ENCODE measurements at regions not wholly inside any gene's neighbourhood (a gene's known extent, or its start where the extent isn't known, plus 50 kb on each side); places are given as distances from the start of the nearest gene placed in this dataset.

DNA sequence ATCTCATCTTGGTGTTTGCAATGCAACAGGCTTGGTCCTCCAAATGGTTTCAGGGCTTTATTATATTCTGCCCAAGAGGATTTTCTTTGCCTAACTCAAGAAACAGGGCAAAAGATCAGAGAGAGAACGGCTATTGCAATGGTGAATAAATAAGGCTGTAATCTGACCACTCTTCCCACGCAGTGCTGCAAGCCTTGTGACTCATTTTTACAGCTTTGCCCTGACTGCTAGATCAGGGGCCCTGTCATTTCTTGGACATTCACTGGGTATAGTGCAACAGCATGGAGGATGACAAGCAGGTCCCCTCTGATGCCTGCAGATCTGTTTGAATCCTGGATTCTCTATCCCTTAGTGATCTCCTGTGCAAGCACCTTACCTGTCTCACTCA is 459.1 kb downstream of the EBF1 start:
- Mint-ChIP-seq H3K9me3 (peaks cover 0 to 3% (median 0%) of the 10 kb centered on the region in 7 donors), H3K4me3 (no peak overlapping the region), H3K27me3 (ENCODE audit: low read depth in 3 of 3) (peaks cover 0 to 6% (median 1%) of the 10 kb centered on the region in 3 donors), H3K27ac (no peak overlapping the region), H3K36me3 (no peaks in the 10 kb centered on the region), H3K4me1 (no peaks in the 10 kb centered on the region)
- H4K20me1 ChIP-seq (ENCODE audit: insufficient read depth, low read length), result no peaks in the 10 kb centered on the region
- no peaks in the 10 kb centered on the region for H3K9me3 ChIP-seq (replicated peaks in 1 of 2; ENCODE audit: control insufficient read depth in 1 of 2, insufficient read depth in 1 of 2, low read length in 2 of 2)
- no peak overlapping the region for H3K27ac ChIP-seq (ENCODE audit: low read depth in 1 of 2, low read length in 2 of 2)
- no peak overlapping the region for H3K4me2 ChIP-seq (replicated peaks; ENCODE audit: extremely low read depth, low read length, poor library complexity, severe bottlenecking)
- DNase-seq, result no peak
- H3K4me1 ChIP-seq (ENCODE audit: control insufficient read depth in 1 of 2, insufficient read depth in 2 of 2, low read length in 2 of 2), result no peaks in the 10 kb centered on the region
- no peaks in the 10 kb centered on the region for H3K79me2 ChIP-seq (ENCODE audit: insufficient read depth, low read length)
- intact Hi-C loops (cut with micrococcal nuclease), result no loop called here
- WGBS (ENCODE audit: insufficient coverage), result 86% methylated on average over 1 of the region's 2 CpGs
- no peak overlapping the region for H3K4me3 ChIP-seq (replicated peaks in 1 of 3; ENCODE audit: low read depth in 2 of 3, low read length in 3 of 3)
- H2AFZ ChIP-seq (ENCODE audit: insufficient read depth, low read depth, low read length, poor library complexity, severe bottlenecking), result no peak overlapping the region
- H3K36me3 ChIP-seq (replicated peaks in 1 of 2; ENCODE audit: control insufficient read depth in 1 of 2, insufficient read depth in 2 of 2, low read length in 2 of 2), result no peaks in the 10 kb centered on the region
- TF ChIP-seq CTCF (IDR thresholded peaks at IDR 0.05), result no peak
- H3K9ac ChIP-seq (ENCODE audit: insufficient read depth, low read length, poor library complexity, severe bottlenecking), result no peak overlapping the region
- H3K27me3 ChIP-seq (ENCODE audit: control insufficient read depth in 2 of 2, insufficient read depth in 2 of 2, low read length in 2 of 2), result no peaks in the 10 kb centered on the region

- no peaks in the 10 kb centered on the region for H3K9me3 ChIP-seq (replicated peaks in 1 of 2; ENCODE audit: control insufficient read depth in 1 of 2, insufficient read depth in 1 of 2, low read length in 2 of 2)
- no peak overlapping the region for H3K4me3 Mint-ChIP-seq
- DNase-seq, result no peak
- no peaks in the 10 kb centered on the region for H3K4me1 Mint-ChIP-seq
- no peak overlapping the region for H3K9ac ChIP-seq (ENCODE audit: insufficient read depth, low read length, poor library complexity, severe bottlenecking)
- intact Hi-C loops (cut with micrococcal nuclease), result no loop called here
- no peaks in the 10 kb centered on the region for H3K36me3 Mint-ChIP-seq
- no peaks in the 10 kb centered on the region for H3K79me2 ChIP-seq (ENCODE audit: insufficient read depth, low read length)
- peaks cover 0 to 3% (median 0%) of the 10 kb centered on the region in 7 donors for H3K9me3 Mint-ChIP-seq
- no peak for TF ChIP-seq CTCF (IDR thresholded peaks at IDR 0.05)
- H3K4me3 ChIP-seq (replicated peaks in 1 of 3; ENCODE audit: low read depth in 2 of 3, low read length in 3 of 3), result no peak overlapping the region
- H3K27ac Mint-ChIP-seq, result no peak overlapping the region
- no peak overlapping the region for H3K27ac ChIP-seq (ENCODE audit: low read depth in 1 of 2, low read length in 2 of 2)
- no peaks in the 10 kb centered on the region for H3K27me3 ChIP-seq (ENCODE audit: control insufficient read depth in 2 of 2, insufficient read depth in 2 of 2, low read length in 2 of 2)
- no peaks in the 10 kb centered on the region for H4K20me1 ChIP-seq (ENCODE audit: insufficient read depth, low read length)
- no peaks in the 10 kb centered on the region for H3K4me1 ChIP-seq (ENCODE audit: control insufficient read depth in 1 of 2, insufficient read depth in 2 of 2, low read length in 2 of 2)
- no CpG with 5 or more reads among the region's 5 CpGs for WGBS (ENCODE audit: insufficient coverage)
- H2AFZ ChIP-seq (ENCODE audit: insufficient read depth, low read depth, low read length, poor library complexity, severe bottlenecking), result no peak overlapping the region
- peaks cover 0 to 6% (median 2%) of the 10 kb centered on the region in 3 donors for H3K27me3 Mint-ChIP-seq (ENCODE audit: low read depth in 3 of 3)
- H3K36me3 ChIP-seq (replicated peaks in 1 of 2; ENCODE audit: control insufficient read depth in 1 of 2, insufficient read depth in 2 of 2, low read length in 2 of 2), result no peaks in the 10 kb centered on the region
- H3K4me2 ChIP-seq (replicated peaks; ENCODE audit: extremely low read depth, low read length, poor library complexity, severe bottlenecking), result no peak overlapping the region
Measured at GRCh38 chr5:158639881-158640592, 459.7 kb downstream of the EBF1 start.
